Natural killer cell treated with Interleukin-12 subunit alpha and Interleukin-12 subunit beta and Interleukin-15 and Interleukin-18, amount 100 ng/mL, for 72 hours (primary cell): ENCODE measurements at regions not wholly inside any gene's neighbourhood (a gene's known extent, or its start where the extent isn't known, plus 50 kb on each side); places are given as distances from the start of the nearest gene placed in this dataset.

Experiments used
- ATAC-seq, 2 donors: fragments of 150-1000 bp; cut with Tn5 transposase in 1 of 2; sonication (Bioruptor Pico), chemical (Tn5 transposase) in 1 of 2; 2 replicates each; pipeline ENCODE4 v1.10.0; 2021
- DNase-seq: peaks from one replicate; pipeline ENCODE4 v3.0.0; 2022; ENCODE audit warnings: low spot score
- H3K27ac Mint-ChIP-seq, 2 donors: 1 replicate in 1 of 2; 2 replicates in 1 of 2; pipeline ENCODE4 v1.8.0; 2022; ENCODE audit warnings: mixed read lengths in 2 of 2, mild to moderate bottlenecking in 1 of 2, moderate library complexity in 1 of 2
- H3K27me3 Mint-ChIP-seq, 2 donors: 1 replicate in 1 of 2; 2 replicates in 1 of 2; pipeline ENCODE4 v1.8.0; 2022; ENCODE audit warnings: mixed read lengths in 2 of 2
- H3K36me3 Mint-ChIP-seq: one replicate; pipeline ENCODE4 v1.8.0; 2022; ENCODE audit warnings: mixed read lengths
- H3K4me1 Mint-ChIP-seq, 2 donors: 1 replicate in 1 of 2; 2 replicates in 1 of 2; pipeline ENCODE4 v1.8.0; 2022; ENCODE audit warnings: low read depth in 2 of 2, mixed read lengths in 2 of 2, mild to moderate bottlenecking in 1 of 2
- H3K4me3 Mint-ChIP-seq: one replicate; pipeline ENCODE4 v1.8.0; 2022; ENCODE audit warnings: mixed read lengths
- H3K9me3 Mint-ChIP-seq: 2 replicates; pipeline ENCODE4 v1.8.0; 2022; ENCODE audit warnings: mixed read lengths

DNA sequence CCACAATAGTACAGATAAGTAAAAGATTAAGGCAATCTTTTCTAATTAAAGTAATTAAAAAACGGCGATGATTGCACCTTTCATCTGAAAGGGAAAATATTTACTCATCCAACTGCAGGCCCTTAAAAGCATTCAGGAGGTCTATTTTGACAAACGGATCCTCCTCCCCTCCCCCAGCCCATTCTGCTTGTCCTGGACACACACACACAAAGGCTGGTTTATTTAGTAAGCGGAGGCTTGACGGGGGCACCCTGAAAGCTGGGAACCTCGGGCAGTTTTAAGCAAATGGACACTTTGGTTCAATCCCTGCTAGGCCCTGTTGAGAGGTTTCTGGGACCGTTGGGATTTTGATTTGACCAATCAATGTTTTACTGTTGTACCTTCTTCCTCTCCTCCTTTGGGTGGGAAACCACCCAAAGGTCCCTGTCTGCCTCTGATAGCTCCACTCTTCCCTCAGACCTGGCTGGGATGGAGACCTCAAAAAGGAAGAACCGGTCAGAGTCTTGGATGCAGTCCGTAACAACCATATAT lies 135.8 kb upstream of the HAAO start:
- Mint-ChIP-seq H3K27me3 (no peaks in the 10 kb centered on the region), H3K9me3 (no peaks in the 10 kb centered on the region), H3K36me3 (no peaks in the 10 kb centered on the region), H3K4me3 (no peak overlapping the region), H3K4me1 (no peaks in the 10 kb centered on the region), H3K27ac (no peak overlapping the region)
- DNase-seq (no peak), ATAC-seq (no peak)

DNA sequence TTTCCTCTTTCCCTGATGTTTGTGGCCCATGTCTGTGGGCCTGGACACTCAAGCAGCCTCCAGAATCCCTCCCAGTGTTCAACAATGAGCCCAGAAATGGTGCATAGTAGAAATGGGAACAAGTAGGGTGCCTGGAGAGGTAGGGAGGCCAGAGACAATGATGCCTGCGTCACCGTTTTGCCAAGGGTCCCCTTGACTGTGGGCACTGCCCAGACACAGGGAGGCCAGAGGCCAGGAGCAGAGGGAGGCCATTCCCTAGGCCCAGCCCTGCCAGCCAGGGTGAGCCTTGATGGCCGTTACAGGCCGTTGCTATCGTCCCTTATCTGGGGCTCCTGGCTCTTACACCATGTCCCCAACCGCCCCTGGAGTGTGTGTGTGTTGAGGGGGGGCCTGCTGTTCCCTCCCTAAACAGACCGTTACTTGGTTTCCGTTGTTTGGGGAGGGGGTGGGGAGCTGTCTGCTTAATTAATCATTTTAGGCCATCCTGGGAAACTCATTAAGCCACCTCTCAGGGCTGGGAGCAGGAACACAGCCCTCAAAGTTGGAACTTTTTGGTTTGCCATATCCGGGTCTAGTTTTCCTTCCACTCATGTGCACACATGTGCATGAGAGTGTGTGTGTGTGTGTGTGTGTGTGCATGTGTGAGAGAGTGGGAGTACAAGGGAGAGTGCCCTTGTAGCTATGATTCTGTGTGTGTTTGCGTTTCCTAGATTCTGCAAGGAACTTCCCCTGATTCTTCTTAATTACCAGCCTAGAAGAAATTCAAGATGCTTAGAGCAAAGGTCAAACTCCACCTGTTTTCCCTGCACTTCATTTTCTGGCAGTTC lies 135.2 kb upstream of the HAAO start:
- Mint-ChIP-seq H3K36me3 (no peaks in the 10 kb centered on the region), H3K4me3 (no peak overlapping the region), H3K9me3 (no peaks in the 10 kb centered on the region), H3K4me1 (no peaks in the 10 kb centered on the region), H3K27ac (no peak overlapping the region), H3K27me3 (no peaks in the 10 kb centered on the region)
- no peak for ATAC-seq
- no peak for DNase-seq

DNA sequence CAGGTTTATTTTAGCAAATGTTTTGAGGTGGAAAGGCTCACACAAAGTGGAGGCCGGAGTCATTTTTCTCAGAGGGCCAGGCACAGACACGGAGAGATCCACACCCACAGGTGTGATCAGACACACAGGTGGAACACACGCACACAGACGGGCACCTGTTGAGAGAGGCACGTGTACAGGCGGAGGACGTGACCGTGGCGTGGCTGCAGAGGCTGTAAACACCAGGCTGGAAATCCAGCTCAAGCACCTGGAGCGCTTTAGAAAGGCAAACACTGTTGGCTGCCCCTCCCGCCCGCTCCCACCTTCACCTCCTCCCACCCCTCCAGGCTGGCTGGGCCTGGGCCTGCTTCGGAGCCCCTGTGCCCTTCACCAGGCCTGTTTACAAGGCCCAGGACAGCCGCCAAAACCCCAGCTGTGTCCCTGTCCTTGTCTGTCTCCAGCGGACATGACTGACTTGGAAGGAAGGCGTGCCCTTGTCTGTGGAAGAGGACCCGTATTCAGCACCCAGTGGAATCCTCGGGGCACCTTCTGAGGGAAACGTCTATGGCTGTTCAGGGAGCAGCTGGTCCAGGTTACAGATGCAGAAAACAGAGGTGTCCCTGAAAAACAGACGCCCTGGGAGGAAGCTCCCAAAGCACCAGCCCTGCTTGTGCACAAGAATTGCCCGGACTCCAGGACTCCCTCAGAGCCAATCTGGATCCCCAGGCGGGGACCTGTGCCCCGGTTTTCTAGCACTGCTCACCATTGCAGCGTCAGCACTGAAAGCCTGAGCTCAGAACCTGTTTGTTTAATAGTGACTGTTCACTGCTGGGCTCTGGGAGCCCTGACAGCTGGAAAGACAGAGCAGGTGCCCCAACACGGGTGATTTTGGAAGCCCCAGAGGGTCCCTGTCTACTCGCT lies 134.3 kb upstream of the HAAO start:
- Mint-ChIP-seq H3K4me1 (no peaks in the 10 kb centered on the region), H3K36me3 (no peaks in the 10 kb centered on the region), H3K4me3 (no peak overlapping the region), H3K27me3 (no peaks in the 10 kb centered on the region), H3K27ac (no peak overlapping the region), H3K9me3 (no peaks in the 10 kb centered on the region)
- ATAC-seq (no peak), DNase-seq (no peak)

DNA sequence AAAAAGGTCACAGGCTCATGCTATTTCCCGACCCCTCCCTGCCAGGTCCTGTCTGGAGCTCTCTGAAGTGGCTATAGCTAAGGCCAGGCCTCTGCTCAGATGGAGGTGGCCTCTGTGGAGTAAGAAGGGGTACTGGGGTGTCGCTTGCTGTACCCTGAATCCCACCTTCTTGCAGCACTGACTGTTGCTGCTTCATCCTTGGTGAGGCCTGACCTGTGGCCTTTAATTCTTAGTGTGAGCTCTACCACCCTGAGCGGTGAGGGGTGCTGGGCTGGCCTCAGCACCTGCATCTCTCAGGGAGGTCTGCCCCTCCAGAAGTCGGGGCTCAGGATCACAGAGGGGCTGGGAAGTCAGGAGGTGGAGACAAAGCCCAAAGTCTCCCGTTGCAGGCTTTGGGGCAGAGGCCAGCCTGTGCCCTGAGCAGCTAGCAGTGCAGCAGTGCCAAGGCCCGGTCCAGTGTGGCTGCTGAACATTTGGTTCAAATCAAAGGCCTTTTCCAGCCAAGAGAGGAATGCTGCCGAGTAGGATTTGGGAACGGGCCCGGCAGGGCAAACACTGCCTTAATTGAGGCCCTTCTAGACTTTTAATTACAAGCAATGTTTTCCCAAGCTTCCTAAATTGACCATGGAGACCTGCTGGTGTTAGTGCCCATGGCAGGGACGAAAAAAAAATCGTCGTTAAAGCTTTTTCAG lies 133.5 kb upstream of the HAAO start:
- Mint-ChIP-seq H3K27me3 (no peaks in the 10 kb centered on the region), H3K4me1 (no peaks in the 10 kb centered on the region), H3K4me3 (no peak overlapping the region), H3K9me3 (no peaks in the 10 kb centered on the region), H3K36me3 (no peaks in the 10 kb centered on the region), H3K27ac (no peak overlapping the region)
- no peak for DNase-seq
- ATAC-seq, result no peak

DNA sequence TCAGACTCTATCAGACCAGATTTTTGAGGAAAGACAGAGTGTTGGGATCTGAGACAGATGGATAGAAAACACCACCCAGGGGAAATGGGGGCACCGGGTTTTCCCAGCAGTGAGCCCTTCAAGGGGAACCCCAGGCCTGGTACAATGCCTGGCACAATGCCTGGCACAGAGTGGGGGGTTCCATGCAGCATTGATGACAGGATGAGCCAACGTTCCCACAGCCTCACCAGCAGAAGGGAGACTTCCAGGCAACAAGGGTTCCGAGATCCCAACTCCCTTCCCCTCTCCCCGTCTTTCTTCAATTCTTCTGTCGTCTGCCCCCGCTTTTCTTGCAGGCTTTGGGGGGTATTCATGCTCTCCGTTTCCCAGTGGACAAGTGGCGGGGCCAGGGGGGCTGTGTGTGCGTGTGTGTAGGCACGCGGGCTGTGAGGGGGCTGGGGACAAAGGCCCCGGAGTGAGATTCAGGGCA lies 132.1 kb upstream of the HAAO start:
- Mint-ChIP-seq H3K27me3 (no peaks in the 10 kb centered on the region), H3K27ac (no peak overlapping the region), H3K9me3 (no peaks in the 10 kb centered on the region), H3K4me3 (no peak overlapping the region), H3K4me1 (no peaks in the 10 kb centered on the region), H3K36me3 (no peaks in the 10 kb centered on the region)
- ATAC-seq (no peak), DNase-seq (no peak)

DNA sequence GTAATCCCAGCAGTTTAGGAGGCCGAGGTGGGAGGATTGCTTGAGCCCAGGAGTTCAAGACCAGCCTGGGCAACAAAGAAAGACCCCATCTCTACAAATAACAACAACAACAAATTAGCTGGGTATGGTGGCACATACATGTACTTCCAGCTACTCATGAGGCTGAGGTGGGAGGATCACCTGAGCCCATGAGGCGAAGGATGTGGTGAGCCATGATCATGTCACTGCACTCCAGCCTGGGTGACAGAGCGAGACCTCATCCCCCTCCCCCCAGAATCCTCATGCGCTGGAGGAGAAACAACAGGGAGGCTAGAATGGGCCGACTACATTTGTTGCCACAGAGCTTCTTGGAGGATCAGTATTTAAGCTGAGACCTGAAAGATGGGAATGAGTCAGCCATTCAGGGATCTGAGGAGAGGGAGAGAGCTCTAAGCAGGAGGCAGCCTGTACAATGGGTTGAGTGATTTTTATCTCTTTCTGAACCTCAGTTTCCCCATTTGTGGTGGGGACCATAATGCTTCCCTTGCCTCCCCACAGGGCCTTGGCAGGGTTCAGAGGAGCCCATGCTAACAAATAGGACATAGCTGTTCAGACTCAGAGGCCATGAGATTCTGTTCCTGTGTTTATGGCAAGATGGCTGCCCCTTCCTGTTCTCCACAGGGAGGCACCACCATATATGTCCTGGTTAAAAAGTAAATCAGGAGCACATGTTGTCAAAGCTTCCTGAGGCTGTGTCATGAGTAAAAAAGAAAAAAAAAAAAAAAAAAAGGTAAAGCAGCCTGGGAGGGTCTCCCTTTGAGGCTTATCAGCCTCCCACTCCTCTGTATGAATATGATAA lies 131.4 kb upstream of the HAAO start:
- Mint-ChIP-seq H3K9me3 (no peaks in the 10 kb centered on the region), H3K4me1 (no peaks in the 10 kb centered on the region), H3K4me3 (no peak overlapping the region), H3K27me3 (no peaks in the 10 kb centered on the region), H3K27ac (no peak overlapping the region), H3K36me3 (no peaks in the 10 kb centered on the region)
- DNase-seq (no peak), ATAC-seq (no peak)

DNA sequence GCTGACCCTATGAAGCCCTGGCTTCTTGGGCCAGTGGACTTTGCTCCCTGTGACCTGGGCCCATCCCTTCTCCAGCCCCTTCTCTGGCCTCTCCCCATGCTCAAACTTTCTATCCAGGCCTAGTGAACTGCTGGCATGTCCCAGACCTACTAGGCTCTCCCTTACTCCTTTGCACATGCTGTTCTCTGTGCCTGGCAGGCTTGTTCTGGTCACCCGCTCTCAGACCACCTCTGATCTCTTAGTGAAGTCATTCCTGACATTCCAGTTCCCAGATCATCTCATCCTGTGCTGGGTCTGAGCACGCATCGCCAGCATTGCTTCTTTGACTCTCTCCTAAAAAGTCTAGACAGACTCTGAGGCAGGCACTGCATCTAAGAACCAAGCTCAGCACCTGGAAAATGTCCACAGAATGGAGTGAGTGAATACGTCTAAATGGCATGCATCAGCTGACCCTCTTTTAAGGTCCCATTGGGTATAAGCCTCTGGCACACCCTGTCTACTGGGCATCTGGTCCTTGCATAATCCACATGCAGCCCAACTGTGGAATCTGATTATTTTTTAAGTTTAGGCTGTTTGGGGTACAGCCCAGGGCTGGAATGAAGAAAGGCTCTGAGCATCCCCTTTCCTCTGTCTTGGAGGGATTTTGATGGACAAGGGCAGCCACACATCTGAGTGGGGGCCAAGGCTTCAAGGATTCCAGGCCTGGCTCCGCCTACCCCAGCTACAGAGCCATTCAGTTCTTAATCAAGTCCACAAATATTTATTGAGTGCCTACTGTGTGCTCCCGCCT lies 130.6 kb upstream of the HAAO start:
- DNase-seq, result no peak

DNA sequence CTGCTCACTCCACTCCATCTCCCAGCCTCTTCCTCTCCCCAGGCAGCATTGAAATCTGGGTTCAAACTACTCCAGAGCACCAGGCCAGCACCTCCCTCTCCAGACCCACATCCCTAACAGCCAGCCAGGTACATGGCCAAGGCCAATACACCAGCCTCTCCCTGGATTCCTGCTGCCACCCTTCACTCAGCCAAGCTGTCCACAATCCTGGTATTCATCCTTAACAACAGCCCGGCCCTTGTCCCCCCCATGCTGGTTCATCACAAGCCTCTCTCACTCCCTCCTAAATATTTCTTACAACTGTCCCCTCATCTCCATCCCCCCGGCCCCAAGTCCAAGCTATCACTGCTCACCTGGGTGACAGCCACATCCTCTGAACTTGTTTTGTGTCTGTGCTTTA lies 129.9 kb upstream of the HAAO start:
- ATAC-seq, result no peak
- Mint-ChIP-seq H3K9me3 (no peaks in the 10 kb centered on the region), H3K4me1 (no peaks in the 10 kb centered on the region), H3K27me3 (peaks cover 2% of the 10 kb centered on the region in 2 donors), H3K27ac (no peak overlapping the region), H3K4me3 (no peak overlapping the region), H3K36me3 (no peaks in the 10 kb centered on the region)
- no peak for DNase-seq

More for the DNA sequence above, 130.6 kb upstream of the HAAO start:
- no peaks in the 10 kb centered on the region for H3K27me3 Mint-ChIP-seq
- H3K36me3 Mint-ChIP-seq, result no peaks in the 10 kb centered on the region
- H3K4me1 Mint-ChIP-seq, result no peaks in the 10 kb centered on the region
- ATAC-seq, result no peak
- no peak overlapping the region for H3K4me3 Mint-ChIP-seq
- H3K9me3 Mint-ChIP-seq, result no peaks in the 10 kb centered on the region
- no peak overlapping the region for H3K27ac Mint-ChIP-seq

DNA sequence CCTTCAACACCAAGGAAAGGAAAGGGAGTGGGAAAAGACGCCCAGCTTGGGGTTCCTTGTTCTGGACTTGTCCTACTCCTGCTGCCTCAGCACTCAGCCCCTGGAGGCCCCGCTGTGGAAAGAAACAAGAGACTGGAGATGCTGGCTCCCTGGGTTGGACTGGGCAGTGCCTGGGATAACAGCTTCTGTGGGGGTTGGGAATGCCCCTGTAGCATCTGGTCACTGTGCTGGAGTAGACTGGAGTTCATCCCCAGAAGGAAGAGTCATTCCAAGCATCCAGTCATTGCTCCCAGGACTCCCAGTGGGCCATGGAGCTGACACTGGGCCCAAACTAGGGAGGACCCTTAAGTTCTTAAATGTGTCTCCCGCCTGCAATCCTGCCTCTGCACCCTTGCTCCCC lies 129.3 kb upstream of the HAAO start:
- H3K4me1 Mint-ChIP-seq, result no peaks in the 10 kb centered on the region
- no peaks in the 10 kb centered on the region for H3K36me3 Mint-ChIP-seq
- peaks cover 6 to 7% of the 10 kb centered on the region in 2 donors for H3K27me3 Mint-ChIP-seq
- H3K4me3 Mint-ChIP-seq, result no peak overlapping the region
- ATAC-seq (no peak), DNase-seq (no peak)
- H3K9me3 Mint-ChIP-seq, result no peaks in the 10 kb centered on the region
- H3K27ac Mint-ChIP-seq, result no peak overlapping the region

DNA sequence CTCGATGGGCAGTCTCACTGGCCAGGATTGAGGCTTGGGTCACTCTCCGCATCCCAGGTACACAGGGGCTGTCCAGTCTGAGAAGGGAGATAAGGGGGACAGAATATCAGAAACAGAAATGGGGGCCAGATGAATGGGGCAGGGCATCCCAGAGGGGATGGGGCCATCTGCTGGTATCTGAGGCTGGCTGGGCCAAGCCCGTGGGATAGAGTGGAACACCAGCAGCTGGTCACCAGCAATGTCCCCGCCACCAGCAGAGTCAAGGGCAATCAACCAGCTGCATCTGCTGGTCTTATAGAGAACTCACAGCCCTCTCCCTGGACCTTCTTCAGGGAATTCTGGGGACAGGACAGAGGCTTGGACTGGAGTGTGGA lies 128.8 kb upstream of the HAAO start:
- Mint-ChIP-seq H3K4me1 (no peaks in the 10 kb centered on the region), H3K27ac (no peak overlapping the region), H3K4me3 (no peak overlapping the region), H3K36me3 (no peaks in the 10 kb centered on the region), H3K27me3 (peaks cover 6 to 7% of the 10 kb centered on the region in 2 donors), H3K9me3 (no peaks in the 10 kb centered on the region)
- no peak for ATAC-seq
- DNase-seq, result no peak

DNA sequence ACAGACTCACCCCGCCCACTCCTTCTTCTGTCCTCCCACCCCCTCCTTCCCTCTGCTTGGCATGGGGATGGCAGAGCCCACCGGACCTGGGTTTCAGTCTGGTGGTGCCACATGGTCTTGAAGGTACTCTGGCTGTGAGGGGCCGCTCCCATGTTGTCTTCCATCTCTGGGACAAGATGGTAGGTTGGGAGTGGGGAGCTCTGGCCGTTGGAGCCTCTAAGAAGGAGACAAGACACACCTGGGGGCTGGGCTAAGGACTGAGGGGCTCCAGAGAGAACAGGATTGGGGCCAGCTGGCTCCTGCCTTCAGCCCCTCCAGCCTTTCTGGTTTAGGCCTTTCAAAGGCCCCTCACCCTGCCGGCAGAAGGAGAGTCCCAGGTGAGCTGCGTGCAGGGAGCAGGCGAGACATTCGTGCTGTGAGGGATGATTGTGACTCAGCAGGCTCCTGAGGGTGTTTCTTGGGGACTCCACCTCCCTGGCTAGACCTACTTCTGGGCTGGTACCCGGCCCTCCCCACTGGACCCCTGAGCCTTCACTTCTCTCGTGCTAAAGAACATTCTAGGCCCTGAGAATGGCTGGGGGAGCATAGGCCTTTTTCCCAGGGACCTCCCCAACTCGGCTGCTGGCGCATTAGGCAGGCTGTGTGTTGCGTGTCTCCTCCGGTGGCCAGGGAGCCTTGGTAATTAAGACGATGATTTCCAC lies 128.2 kb upstream of the HAAO start:
- ATAC-seq, result no peak
- peaks cover 6 to 7% of the 10 kb centered on the region in 2 donors for H3K27me3 Mint-ChIP-seq
- DNase-seq, result no peak
- no peaks in the 10 kb centered on the region for H3K4me1 Mint-ChIP-seq
- no peak overlapping the region for H3K27ac Mint-ChIP-seq
- H3K9me3 Mint-ChIP-seq, result no peaks in the 10 kb centered on the region
- no peaks in the 10 kb centered on the region for H3K36me3 Mint-ChIP-seq
- H3K4me3 Mint-ChIP-seq, result no peak overlapping the region

DNA sequence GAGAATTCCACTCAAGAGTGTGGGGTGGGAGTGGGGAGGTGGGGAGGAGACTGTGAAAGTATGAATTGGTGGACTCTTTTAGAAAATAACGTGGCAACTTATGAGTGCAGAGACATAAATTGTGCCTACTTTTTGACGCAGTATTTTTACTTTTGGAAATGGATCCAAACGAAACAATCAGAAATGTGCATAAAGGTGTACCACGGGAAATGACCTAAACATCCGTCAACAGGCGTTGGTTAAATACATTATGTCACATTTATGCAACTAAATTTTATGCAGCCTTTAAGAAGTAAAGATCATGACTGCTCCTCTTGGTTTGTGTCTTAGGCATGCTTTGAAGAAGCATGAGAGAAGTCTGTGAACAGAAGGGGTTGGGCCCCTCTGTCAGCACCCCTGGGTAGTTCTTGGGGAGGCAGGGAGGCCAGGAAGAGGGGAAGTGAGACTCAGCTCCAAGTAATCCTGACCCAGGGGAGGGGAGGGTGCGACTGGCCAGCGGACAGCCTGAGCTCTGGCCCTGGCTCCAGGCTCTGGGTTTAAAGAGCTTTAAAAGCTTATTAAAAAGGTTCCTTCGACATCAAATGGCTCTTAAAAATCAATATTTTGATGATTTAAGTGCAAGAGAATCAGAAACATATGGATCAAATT lies 126.4 kb upstream of the HAAO start:
- H3K4me3 Mint-ChIP-seq, result no peak overlapping the region
- H3K27ac Mint-ChIP-seq, result no peak overlapping the region
- no peak for ATAC-seq
- no peaks in the 10 kb centered on the region for H3K4me1 Mint-ChIP-seq
- DNase-seq, result no peak
- no peaks in the 10 kb centered on the region for H3K9me3 Mint-ChIP-seq
- peaks cover 6 to 7% of the 10 kb centered on the region in 2 donors for H3K27me3 Mint-ChIP-seq
- H3K36me3 Mint-ChIP-seq, result no peaks in the 10 kb centered on the region
